OCI-LY1 (cell line): ENCODE measurements at regions not wholly inside any gene's neighbourhood (a gene's known extent, or its start where the extent isn't known, plus 50 kb on each side); places are given as distances from the start of the nearest gene placed in this dataset.

Experiments
- EZH2 ChIP-seq: fragments of 200-600 bp; sonication (generic), shearing (Covaris generic); IDR thresholded peaks from 2 replicates; pipeline ENCODE4 v1.8.0; 2017; ENCODE audit warnings: borderline replicate concordance, mixed run types, mild to moderate bottlenecking, antibody characterized with exemption, low read length, moderate library complexity, mixed read lengths
- TF ChIP-seq, protein P1 (sequence below): fragments of 200-600 bp; sonication (generic), shearing (Covaris generic); IDR thresholded peaks from 2 replicates; pipeline ENCODE4 v1.5.1; 2017; ENCODE audit warnings: mild to moderate bottlenecking, antibody characterized with exemption, low read length, moderate library complexity, mixed read lengths

DNA sequence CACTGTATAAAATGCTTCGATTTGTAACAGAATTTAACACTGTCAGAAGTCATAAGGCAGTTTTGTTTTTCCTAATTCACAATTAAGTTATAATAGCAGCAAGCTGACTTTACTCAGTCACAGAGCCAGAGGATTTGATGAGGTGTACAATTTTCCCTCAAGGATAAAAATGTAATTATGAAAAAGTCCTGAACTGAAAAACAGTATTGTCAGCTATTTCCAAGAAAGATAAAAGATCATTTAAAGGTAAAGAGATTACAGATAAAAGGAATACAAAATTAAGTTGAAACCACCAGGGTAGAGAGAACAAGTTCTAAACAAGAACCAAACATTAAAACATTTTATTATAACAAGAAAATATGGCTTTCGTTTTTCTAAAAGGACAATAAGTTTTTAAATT lies 86.8 kb upstream of the ZFP42 start:
- TF ChIP-seq, protein P1, sequence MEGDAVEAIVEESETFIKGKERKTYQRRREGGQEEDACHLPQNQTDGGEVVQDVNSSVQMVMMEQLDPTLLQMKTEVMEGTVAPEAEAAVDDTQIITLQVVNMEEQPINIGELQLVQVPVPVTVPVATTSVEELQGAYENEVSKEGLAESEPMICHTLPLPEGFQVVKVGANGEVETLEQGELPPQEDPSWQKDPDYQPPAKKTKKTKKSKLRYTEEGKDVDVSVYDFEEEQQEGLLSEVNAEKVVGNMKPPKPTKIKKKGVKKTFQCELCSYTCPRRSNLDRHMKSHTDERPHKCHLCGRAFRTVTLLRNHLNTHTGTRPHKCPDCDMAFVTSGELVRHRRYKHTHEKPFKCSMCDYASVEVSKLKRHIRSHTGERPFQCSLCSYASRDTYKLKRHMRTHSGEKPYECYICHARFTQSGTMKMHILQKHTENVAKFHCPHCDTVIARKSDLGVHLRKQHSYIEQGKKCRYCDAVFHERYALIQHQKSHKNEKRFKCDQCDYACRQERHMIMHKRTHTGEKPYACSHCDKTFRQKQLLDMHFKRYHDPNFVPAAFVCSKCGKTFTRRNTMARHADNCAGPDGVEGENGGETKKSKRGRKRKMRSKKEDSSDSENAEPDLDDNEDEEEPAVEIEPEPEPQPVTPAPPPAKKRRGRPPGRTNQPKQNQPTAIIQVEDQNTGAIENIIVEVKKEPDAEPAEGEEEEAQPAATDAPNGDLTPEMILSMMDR, result no peak
- no peak for TF ChIP-seq EZH2
